HCT116 (cell line): ENCODE measurements at regions not wholly inside any gene's neighbourhood (a gene's known extent, or its start where the extent isn't known, plus 50 kb on each side); places are given as distances from the start of the nearest gene placed in this dataset.

Experiments
- EZH2phosphoT487 ChIP-seq: fragments of 200-600 bp; IDR thresholded peaks from 2 replicates; pipeline ENCODE4 v1.6.1; 2018; ENCODE audit warnings: antibody characterized with exemption, borderline replicate concordance
- POLR2A ChIP-seq: IDR thresholded peaks from 2 replicates; pipeline ENCODE4 v1.7.0; 2011; ENCODE audit warnings: borderline replicate concordance; ENCODE audit not compliant: insufficient read depth, insufficient read length; ENCODE audit errors: extremely low read depth
- POLR2AphosphoS5 ChIP-seq: IDR thresholded peaks from 2 replicates; pipeline ENCODE4 v1.6.1; 2011; ENCODE audit warnings: mild to moderate bottlenecking, low read depth, low read length, moderate library complexity
- TF ChIP-seq, protein P1 (sequence below), 3 experiments: fragments of 200-600 bp in 1 of 3; sonication (generic) in 1 of 3; IDR thresholded peaks in 2 of 3; conservative IDR thresholded peaks in 1 of 3; 2 replicates each; pipeline ENCODE4 v1.5.1; 2012 to 2017; ENCODE audit warnings: low read depth in 2 of 3, low read length in 2 of 3, antibody characterized with exemption in 1 of 3, borderline replicate concordance in 1 of 3, control low read depth in 1 of 3, mild to moderate bottlenecking in 1 of 3, mixed read lengths in 1 of 3, mixed run types in 1 of 3, moderate library complexity in 1 of 3; ENCODE audit not compliant: insufficient read depth in 1 of 3

DNA sequence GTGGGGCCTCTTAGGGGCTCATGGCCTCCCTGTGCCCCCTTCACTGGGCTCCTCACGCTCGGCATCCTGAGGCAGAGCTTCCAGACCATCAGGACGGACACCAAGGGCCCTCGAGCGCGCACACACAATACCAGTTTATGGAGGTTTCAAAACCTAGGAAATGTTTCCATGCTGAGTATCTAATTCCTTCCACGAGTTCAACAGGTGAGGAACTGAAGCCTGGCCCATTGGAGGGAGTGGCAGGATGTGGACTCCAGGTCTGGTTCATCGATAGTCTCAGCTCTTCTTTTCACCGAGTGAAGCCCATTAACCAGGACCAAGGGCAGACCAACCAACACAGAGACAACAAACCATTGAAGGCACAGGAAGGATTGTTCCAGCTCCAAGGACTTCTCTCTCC, 336.7 kb upstream of the SHH start:
- TF ChIP-seq EZH2phosphoT487 = no peak
- TF ChIP-seq POLR2A = no peak
- TF ChIP-seq, protein P1, sequence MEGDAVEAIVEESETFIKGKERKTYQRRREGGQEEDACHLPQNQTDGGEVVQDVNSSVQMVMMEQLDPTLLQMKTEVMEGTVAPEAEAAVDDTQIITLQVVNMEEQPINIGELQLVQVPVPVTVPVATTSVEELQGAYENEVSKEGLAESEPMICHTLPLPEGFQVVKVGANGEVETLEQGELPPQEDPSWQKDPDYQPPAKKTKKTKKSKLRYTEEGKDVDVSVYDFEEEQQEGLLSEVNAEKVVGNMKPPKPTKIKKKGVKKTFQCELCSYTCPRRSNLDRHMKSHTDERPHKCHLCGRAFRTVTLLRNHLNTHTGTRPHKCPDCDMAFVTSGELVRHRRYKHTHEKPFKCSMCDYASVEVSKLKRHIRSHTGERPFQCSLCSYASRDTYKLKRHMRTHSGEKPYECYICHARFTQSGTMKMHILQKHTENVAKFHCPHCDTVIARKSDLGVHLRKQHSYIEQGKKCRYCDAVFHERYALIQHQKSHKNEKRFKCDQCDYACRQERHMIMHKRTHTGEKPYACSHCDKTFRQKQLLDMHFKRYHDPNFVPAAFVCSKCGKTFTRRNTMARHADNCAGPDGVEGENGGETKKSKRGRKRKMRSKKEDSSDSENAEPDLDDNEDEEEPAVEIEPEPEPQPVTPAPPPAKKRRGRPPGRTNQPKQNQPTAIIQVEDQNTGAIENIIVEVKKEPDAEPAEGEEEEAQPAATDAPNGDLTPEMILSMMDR (IDR thresholded peaks at IDR 0.05 in 2 of 3, conservative IDR thresholded peaks at IDR 0.05 in 1 of 3; ENCODE audit: borderline replicate concordance in 1 of 3, insufficient read depth in 1 of 3, low read depth in 2 of 3, low read length in 2 of 3) = no peak
- no peak for TF ChIP-seq POLR2AphosphoS5
